Skeletal muscle tissue (tissue), 3 donors: ENCODE measurements at regions not wholly inside any gene's neighbourhood (a gene's known extent, or its start where the extent isn't known, plus 50 kb on each side); places are given as distances from the start of the nearest gene placed in this dataset.

Experiments used
- H3K27ac ChIP-seq: one replicate; pipeline ENCODE4 v1.7.0; 2013; ENCODE audit warnings: mild to moderate bottlenecking, low read depth, low read length, inconsistent platforms
- H3K27me3 ChIP-seq, 3 donors: one replicate each; pipeline ENCODE4 v1.7.0; 2013; ENCODE audit warnings: low read length in 3 of 3; ENCODE audit not compliant: control insufficient read depth in 3 of 3, insufficient read depth in 3 of 3
- H3K36me3 ChIP-seq, 3 donors: one replicate each; pipeline ENCODE4 v1.7.0; 2013; ENCODE audit warnings: low read length in 3 of 3; ENCODE audit not compliant: control insufficient read depth in 3 of 3, insufficient read depth in 3 of 3
- H3K4me1 ChIP-seq, 3 donors: one replicate each; pipeline ENCODE4 v1.7.0; 2013; ENCODE audit warnings: low read length in 3 of 3, mild to moderate bottlenecking in 3 of 3; ENCODE audit not compliant: control insufficient read depth in 3 of 3, insufficient read depth in 3 of 3
- H3K4me3 ChIP-seq, 3 donors: one replicate each; pipeline ENCODE4 v1.7.0; 2013; ENCODE audit warnings: low read length in 3 of 3
- H3K9ac ChIP-seq, 3 donors: one replicate each; pipeline ENCODE4 v1.7.0; 2013; ENCODE audit warnings: low read length in 3 of 3, mild to moderate bottlenecking in 3 of 3, moderate library complexity in 2 of 3, low read depth in 1 of 3
- H3K9me3 ChIP-seq, 3 donors: one replicate each; pipeline ENCODE4 v1.7.0; 2013; ENCODE audit warnings: low read length in 3 of 3; ENCODE audit not compliant: control insufficient read depth in 3 of 3
- donor health status: Osteomylitis.

DNA sequence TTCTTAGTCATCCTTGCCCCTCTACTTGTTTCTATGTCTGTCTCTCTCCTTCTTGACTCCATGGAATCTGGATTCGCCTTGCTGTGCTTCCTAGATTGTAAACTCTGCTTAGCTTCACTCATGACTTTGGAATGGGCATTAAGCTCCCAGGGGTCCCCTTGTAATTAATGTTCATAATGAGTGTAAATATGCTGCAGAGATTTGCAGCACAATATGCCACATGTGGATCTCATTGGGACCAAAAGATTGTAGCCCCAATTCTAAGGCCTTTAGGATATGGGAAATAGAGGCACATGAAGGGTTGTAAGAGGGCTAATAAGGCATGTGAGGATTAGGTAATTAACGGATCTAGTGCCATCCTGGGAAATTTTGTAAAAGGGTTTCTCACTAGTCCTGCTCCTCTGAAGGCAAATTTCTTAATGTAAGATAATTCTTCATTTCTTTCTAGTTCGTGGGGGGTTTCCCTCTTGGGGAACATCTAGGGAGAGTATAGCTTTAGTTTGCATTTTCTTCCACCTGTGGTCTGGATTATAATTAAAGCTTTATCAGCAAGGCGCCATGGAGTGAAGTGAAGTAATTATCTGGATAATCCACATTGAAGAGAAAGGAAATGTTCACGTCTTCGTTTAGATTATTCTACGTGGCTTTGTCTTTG lies 659.2 kb upstream of the PLXNA2 start:
- Histone ChIP-seq H3K27me3 (no peaks in the 10 kb centered on the region), H3K9ac (no peak overlapping the region), H3K9me3 (no peaks in the 10 kb centered on the region), H3K4me3 (no peak overlapping the region), H3K27ac (no peak overlapping the region), H3K4me1 (peaks cover 0 to 6% (median 3%) of the 10 kb centered on the region in 3 donors), H3K36me3 (no peaks in the 10 kb centered on the region)

DNA sequence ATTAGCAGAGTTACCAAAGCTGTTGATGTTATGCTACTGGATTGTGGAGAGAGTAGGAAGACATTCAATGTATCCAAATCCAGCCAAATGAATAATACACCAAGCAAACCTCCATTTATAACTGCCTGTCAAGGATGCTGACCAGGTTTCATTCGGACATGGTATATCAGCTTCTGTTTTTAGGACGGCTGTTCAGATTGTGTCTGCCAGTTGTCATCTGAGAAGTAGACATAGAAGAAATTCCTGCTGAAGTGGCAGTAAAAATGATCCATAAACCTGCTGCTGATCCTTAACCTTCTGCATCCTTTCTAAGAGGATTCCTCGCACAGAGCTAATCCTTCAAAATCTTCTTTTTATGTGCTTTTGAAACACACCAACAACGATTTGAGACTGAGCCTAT lies 663.6 kb upstream of the PLXNA2 start:
- Histone ChIP-seq H3K4me3 (no peak overlapping the region), H3K36me3 (no peaks in the 10 kb centered on the region), H3K27ac (no peak overlapping the region), H3K9ac (no peak overlapping the region), H3K27me3 (no peaks in the 10 kb centered on the region), H3K4me1 (peaks cover 0 to 6% (median 3%) of the 10 kb centered on the region in 3 donors), H3K9me3 (no peaks in the 10 kb centered on the region)

DNA sequence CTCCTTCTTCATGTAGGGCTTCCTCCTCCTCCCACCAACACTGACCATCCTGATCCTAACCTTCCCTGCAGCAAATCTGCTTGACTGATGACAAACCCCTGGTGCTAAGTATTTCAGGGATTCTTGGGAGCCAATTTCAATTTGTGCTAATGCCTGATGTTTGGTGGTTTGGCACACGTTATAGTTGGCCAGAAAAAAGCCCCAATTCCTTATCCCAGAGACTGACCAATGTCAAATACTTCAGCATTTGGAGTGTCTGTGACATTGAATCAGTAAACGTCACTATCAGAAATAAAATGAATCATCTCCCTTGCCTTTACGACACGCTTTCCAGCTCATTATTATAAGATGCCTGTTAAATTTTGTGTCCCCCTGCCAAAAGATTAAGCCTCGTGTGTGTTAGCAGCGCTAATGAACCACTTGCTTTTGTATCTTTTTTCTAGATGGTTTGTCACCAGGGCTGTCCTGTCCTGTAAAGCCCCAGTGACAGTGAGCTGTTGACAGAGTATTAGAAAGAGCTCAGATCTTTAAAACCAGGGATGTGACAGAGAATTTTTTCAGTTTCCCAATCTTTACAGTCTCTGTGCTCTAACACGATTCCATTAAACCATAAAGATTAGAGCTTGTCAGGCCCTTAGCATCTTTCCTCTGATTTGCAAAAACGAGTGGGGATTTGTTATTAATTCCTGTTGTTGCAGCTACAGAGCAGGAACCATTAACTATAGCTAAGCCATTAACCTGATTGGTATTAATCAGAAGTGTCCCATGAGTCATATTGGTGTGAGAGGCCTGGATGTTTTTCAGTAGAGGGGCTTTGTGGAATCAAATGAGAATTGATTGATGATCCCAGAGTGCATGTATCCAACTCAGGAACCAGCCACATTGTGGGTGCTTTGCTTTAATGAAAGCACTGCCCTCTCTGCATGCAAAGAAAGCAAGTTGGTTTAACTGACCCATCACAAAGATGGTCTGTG lies 665.1 kb upstream of the PLXNA2 start:
- no peaks in the 10 kb centered on the region for H3K9me3 ChIP-seq
- H3K4me1 ChIP-seq: peaks cover 0 to 6% (median 3%) of the 10 kb centered on the region in 3 donors

DNA sequence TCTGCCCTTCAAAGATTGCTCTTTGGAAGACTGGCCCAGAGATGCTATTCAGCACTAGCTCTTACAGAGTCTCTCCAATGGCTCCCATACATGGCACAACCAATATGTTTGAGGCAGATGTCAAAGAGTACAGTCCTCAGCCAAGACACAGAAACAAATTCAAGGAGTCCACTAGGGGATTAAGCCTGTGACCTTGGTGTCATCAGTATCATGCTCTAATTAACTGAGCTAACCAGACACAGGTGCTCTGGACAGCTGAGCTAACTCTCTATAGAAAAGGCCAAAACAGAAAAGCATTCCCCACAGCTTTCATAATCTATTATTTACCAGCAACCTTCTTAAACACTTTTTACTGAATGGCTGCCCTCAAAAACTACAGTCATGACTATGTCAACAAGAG lies 666.0 kb upstream of the PLXNA2 start:
- Histone ChIP-seq H3K27ac (no peak overlapping the region), H3K9me3 (no peaks in the 10 kb centered on the region), H3K4me1 (peaks cover 0 to 6% (median 3%) of the 10 kb centered on the region in 3 donors), H3K4me3 (no peak overlapping the region), H3K9ac (no peak overlapping the region), H3K36me3 (no peaks in the 10 kb centered on the region), H3K27me3 (no peaks in the 10 kb centered on the region)

More for the DNA sequence above, 665.1 kb upstream of the PLXNA2 start:
- Histone ChIP-seq H3K9ac (no peak overlapping the region), H3K36me3 (no peaks in the 10 kb centered on the region), H3K4me3 (no peak overlapping the region), H3K27me3 (no peaks in the 10 kb centered on the region), H3K27ac (no peak overlapping the region)

DNA sequence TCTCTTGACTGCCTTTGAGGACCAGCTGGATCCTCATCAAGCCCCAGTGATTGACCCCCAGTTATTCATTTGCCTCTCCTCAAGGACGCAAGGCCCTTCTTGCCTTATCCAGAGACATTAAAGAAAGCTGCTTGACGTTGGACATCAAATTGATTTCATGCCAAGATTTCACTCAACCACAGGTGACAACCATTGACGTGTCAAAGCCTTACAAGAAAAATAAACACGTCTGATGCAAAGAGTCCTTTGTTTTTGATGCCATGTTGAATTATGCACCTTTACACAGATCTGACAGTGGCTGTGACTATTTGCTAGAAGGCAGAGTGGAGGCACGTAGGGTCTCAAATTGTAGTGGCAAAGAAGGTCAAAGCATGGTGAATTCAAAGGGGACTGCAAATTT lies 666.2 kb upstream of the CAMK1G start:
- Histone ChIP-seq H3K36me3 (no peaks in the 10 kb centered on the region), H3K4me3 (no peak overlapping the region), H3K27me3 (no peaks in the 10 kb centered on the region), H3K9ac (no peak overlapping the region), H3K9me3 (no peaks in the 10 kb centered on the region), H3K4me1 (no peaks in the 10 kb centered on the region), H3K27ac (no peak overlapping the region)

DNA sequence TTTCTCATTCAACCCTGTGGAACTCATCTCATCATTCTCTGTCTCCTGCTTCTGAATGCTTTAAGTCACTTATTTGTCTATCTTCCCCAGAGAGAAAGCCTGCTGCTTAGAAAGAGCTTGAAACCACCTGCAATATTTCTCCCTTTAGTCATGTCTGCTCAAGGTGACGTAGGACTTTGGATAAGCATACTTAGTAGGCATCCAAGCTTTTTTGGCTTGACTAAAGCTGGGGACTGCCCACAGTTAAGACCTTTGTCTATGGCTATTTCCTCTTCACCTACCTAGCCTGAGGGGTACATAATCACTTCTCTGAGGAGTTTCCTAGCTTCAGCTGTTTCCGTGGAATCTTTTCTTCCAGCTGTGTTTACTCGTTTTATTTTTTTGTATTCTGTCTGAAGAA lies 665.8 kb upstream of the CAMK1G start:
- Histone ChIP-seq H3K9ac (no peak overlapping the region), H3K4me1 (no peaks in the 10 kb centered on the region), H3K27ac (no peak overlapping the region), H3K4me3 (no peak overlapping the region), H3K36me3 (no peaks in the 10 kb centered on the region), H3K27me3 (no peaks in the 10 kb centered on the region), H3K9me3 (no peaks in the 10 kb centered on the region)

DNA sequence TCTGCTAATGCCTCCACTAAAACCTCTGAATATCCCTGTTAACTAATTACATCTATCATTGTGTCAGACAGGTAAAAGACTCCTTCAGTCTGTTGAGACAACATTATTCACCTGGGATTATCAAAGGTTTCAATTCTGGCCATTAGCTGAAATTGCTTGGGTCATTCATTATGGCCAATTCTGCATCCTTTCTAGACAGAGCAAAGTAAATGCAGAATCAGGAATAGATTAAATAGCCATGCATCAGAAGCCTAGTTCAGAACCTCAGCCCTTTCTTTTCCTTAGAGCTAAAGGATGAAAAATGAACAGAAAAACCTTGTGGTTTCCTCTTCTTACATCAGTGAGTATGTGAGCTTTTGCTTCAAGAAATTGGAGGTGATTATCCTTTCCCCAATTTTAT lies 665.4 kb upstream of the CAMK1G start:
- Histone ChIP-seq H3K9me3 (no peaks in the 10 kb centered on the region), H3K9ac (no peak overlapping the region), H3K27me3 (no peaks in the 10 kb centered on the region), H3K4me1 (no peaks in the 10 kb centered on the region), H3K36me3 (no peaks in the 10 kb centered on the region), H3K27ac (no peak overlapping the region), H3K4me3 (no peak overlapping the region)

DNA sequence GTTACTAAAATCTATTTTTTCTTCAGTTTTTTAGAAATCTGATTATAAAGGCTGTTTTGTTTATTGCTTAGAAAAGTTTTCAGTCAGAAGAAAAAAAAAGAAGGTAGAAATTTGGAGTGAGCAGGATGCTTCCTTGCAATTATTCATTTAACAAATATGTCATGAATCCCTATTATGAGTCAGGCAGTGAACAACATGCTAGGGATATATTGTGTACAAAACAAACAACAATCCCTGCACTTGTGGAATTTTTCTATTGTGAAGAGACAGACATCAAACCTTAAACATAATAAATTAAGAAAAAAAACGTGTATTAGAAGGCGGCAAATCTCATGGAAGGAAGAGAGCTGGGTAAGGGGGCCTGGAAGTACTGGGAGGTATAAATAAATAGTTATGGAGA lies 664.1 kb upstream of the CAMK1G start:
- no peak overlapping the region for H3K4me3 ChIP-seq
- H3K9ac ChIP-seq: no peak overlapping the region
- no peaks in the 10 kb centered on the region for H3K9me3 ChIP-seq
- peaks cover 0 to 6% (median 0%) of the 10 kb centered on the region in 3 donors for H3K4me1 ChIP-seq
- no peaks in the 10 kb centered on the region for H3K36me3 ChIP-seq
- no peaks in the 10 kb centered on the region for H3K27me3 ChIP-seq
- no peak overlapping the region for H3K27ac ChIP-seq

DNA sequence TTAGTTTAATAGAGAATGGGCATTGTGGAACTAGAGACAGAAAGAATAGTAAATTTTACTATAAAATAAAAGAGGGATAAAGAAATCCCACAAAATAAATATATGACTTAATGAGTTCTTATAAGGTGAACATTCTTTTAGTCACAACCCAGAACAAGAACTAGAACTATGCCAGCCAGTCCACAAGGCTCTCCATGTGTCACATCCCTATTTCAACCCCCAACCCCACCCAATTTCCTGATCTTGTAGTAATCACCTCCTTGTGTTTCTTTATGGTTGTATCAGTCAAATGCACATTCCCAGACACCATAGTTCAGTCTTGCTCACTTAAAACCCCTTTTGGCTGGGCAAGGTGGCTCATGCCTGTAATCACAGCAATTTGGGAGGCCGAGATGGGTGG lies 662.3 kb upstream of the CAMK1G start:
- Histone ChIP-seq H3K9ac (no peak overlapping the region), H3K36me3 (no peaks in the 10 kb centered on the region), H3K27me3 (no peaks in the 10 kb centered on the region), H3K4me1 (peaks cover 0 to 15% (median 0%) of the 10 kb centered on the region in 3 donors), H3K27ac (no peak overlapping the region), H3K4me3 (no peak overlapping the region), H3K9me3 (no peaks in the 10 kb centered on the region)

DNA sequence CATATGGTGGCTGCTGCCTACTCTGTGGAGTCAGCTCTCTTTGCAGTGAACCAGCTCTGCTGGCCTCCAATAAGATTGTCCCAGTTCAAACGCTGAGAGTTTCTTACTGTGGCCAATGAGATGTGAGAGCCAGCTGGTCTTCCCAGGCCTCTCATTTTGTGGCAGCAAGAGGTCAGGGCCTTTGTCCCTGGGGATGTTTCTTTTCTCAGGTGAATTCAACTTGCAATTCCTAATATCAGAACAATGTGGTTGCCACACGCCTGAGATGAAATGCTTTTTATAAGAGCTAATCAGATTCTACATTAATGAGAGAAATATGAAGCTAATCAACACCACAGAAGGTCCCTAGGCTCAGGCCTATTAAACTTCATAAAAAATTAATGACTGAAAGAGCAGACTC lies 660.1 kb upstream of the CAMK1G start:
- H3K4me1 ChIP-seq: peaks cover 0 to 15% (median 0%) of the 10 kb centered on the region in 3 donors
- H3K9ac ChIP-seq: no peak overlapping the region
- H3K9me3 ChIP-seq: no peaks in the 10 kb centered on the region
- H3K27ac ChIP-seq: no peak overlapping the region
- H3K36me3 ChIP-seq: no peaks in the 10 kb centered on the region
- H3K4me3 ChIP-seq: no peak overlapping the region
- no peaks in the 10 kb centered on the region for H3K27me3 ChIP-seq
